HG02763 (cell line): ENCODE measurements at regions not wholly inside any gene's neighbourhood (a gene's known extent, or its start where the extent isn't known, plus 50 kb on each side); places are given as distances from the start of the nearest gene placed in this dataset.

Experiments
- ATAC-seq: cut with Tn5 transposase; IDR thresholded peaks from one replicate; pipeline ENCODE4 v1.9.1; 2021; ENCODE audit warnings: mild to moderate bottlenecking, moderate library complexity; ENCODE audit not compliant: unreplicated experiment

GRCh38 chr20:50284811-50285375 lies 94.3 kb downstream of the CEBPB start:
- ATAC-seq, result no peak

GRCh38 chr20:50285376-50286173 lies 94.9 kb downstream of the CEBPB start:
- ATAC-seq, result no peak

GRCh38 chr20:50286174-50286511 lies 95.5 kb downstream of the CEBPB start:
- ATAC-seq, result no peak

GRCh38 chr20:50286609-50287008 lies 96.0 kb downstream of the CEBPB start:
- no peak for ATAC-seq

- ATAC-seq, result no peak
Measured at GRCh38 chr20:50287512-50287911, 96.9 kb downstream of the CEBPB start.

- ATAC-seq, result no peak
Measured at GRCh38 chr20:50288128-50288623, 97.5 kb downstream of the CEBPB start.

GRCh38 chr20:50289581-50289980 lies 99.0 kb downstream of the CEBPB start:
- no peak for ATAC-seq

- no peak for ATAC-seq
Measured at GRCh38 chr20:50290112-50290511, 99.5 kb downstream of the CEBPB start.

GRCh38 chr20:50290808-50291207 lies 100.2 kb downstream of the CEBPB start:
- no peak for ATAC-seq

- ATAC-seq, result no peak
Measured at GRCh38 chr20:50291254-50292078, 100.8 kb downstream of the CEBPB start.

GRCh38 chr20:50292079-50292590 lies 101.5 kb downstream of the CEBPB start:
- no peak for ATAC-seq

GRCh38 chr20:50292591-50293283 lies 102.1 kb downstream of the CEBPB start:
- ATAC-seq, result no peak

GRCh38 chr20:50293284-50294139 lies 102.9 kb downstream of the CEBPB start:
- ATAC-seq, result no peak

- ATAC-seq, result no peak
Measured at GRCh38 chr20:50294164-50295088, 103.8 kb downstream of the CEBPB start.

- no peak for ATAC-seq
Measured at GRCh38 chr20:50295345-50295744, 104.7 kb downstream of the CEBPB start.

- no peak for ATAC-seq
Measured at GRCh38 chr20:50295762-50296449, 105.3 kb downstream of the CEBPB start.

GRCh38 chr20:50296450-50297375 lies 106.1 kb downstream of the CEBPB start:
- no peak for ATAC-seq
